GM18868 (cell line): ENCODE measurements at regions not wholly inside any gene's neighbourhood (a gene's known extent, or its start where the extent isn't known, plus 50 kb on each side); places are given as distances from the start of the nearest gene placed in this dataset.

ENCODE experiments used
- ATAC-seq: cut with Tn5 transposase; IDR thresholded peaks from one replicate; pipeline ENCODE4 v1.9.1; 2021; ENCODE audit warnings: mild to moderate bottlenecking, moderate library complexity; ENCODE audit not compliant: unreplicated experiment

DNA sequence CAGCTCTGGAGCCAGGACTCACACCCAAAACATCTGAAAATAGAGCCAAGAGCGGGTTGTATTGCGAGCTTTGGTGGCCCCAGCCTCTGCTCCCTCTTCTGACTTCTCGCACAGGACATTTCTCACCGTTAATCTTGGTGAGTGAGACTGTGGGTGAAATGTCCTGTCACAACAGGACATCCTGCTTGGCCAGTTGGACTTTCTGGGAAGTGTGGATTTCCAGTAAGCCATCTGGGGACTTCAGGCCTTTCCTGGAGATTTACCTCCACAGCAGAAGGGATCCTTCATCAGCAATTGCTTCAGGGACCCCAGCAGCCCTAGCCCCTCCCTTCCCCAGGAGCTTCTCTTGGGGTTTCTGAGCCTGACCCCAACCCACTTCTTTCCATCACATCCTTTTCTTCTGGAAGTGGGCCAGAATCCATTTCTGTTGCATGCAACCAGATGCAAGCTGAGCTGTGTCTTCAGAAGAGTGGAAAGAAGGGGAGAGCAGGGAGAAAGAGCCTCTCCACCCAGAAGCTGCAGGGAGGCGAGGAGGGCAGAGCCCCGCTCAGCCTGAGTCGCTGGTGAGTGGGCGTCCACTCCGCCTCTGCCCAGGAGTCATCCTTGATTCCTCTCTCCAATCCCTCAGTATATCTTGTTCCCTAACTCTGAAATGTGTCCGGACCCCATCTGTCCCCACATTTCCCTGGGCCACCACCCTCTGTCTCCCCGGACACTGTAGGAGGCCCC, 50.3 kb upstream of the GADD45G start:
- no peak for ATAC-seq

DNA sequence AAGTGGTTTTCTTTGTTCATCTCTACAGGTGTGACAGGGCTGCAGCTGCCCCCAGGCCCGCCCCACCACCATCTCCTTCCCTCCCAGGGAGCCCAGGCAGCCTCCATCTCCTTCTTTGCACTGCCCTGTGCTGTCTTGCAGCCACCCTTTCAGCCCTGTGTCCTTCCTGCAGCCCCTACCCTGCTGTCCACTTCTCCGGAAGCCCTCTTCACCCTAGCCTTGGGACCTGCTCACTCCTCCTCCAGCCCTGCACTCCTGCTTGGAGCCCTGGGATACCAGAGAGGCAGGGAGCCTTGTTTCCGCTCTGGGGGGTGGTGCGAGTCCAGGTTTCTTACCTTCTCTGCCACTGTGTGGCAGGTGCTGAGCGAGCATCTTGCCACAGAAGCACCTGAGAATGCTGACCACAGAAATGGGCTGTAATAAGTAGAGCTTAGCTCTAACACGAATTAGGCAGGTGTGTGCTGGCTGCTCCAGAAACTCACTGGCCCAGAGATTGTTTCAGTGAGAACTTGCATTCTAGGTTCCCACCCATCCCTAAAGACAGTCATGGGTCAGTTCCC, 51.3 kb upstream of the GADD45G start:
- no peak for ATAC-seq

DNA sequence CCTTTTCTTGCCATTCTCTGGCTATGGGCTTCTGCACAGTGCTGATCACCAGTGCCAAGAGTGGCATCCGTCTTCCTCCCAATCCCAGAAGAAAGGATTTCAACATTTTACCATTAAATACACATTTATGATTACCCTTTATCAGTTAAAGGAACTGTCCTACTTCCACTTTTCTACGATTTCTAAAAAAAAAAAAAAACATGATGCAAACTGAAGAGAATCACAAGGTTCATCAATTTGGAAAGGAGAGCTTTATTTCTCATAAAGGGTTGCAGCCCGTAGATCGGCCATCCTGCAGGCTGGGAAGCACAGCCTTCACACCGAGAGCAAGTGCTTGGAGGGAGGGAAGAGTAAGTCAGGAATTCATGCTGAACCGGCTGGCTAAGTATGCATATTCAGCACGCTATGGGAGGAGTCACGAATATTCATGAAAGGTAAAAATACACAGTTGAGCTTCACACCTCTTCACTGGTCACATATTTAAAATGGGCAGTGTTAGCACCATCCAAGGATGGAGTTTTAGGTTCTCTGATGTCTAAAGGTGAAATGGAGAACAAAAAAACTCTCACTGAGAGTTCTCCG, 52.5 kb upstream of the SEMA4D start:
- no peak for ATAC-seq

DNA sequence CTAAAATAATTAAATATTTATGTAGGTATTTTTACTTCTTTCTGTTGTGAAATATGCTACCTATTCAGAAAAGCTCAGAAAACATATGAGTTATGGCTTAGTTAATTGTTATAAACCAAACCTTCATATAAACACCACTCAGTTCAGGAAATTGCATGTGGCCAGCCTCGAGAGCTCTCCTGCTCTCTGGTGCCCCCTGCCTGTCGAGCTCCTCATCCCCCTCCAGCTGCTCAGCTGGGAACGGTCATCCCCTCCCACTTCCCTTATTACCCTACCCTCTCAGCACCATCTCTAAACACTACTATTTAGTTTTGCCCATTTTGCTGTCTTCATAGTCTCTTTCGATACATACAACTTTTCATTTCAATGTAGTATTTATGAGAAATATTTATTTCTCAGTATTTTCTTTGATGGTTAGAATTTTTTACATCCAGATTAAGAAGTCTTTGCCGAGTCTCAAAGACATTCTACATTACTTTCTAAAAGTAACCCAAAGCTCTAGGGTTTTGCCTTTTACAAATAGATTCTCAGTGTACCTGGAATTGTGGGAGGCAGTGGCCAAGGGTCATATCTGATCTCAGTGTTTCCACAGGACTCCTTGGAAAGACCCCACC, 51.2 kb upstream of the SEMA4D start:
- ATAC-seq: peak; percentile 96

DNA sequence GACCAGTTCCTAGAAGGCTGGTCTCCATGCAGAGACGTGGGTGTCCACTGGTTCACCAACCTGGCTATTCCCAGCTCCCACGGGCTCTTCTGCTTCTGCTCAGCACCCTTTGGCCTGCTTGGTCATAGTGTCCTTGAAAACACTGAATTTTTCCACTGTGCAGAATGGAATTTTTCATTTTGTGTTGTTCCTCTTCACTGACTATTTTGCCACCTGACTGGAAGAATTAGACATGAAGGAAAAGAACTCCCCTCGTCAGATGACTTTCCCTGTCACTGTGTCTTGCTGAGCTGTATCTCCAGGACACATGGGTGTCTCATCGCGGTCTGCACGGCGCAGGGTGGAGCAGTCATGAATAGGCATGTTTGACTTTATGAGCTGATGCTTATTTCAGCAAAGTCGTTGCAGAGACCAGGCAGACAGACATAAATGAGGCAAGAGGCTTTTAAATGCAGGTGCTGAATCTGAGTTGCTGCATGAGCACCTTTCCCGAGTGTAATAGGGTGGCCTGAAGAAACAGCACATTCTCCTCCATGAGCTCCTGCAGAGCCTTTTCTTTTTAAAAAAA, 50.2 kb upstream of the SEMA4D start:
- no peak for ATAC-seq
